ENCODE measurements at regions not wholly inside any gene's neighbourhood (a gene's known extent, or its start where the extent isn't known, plus 50 kb on each side); places are given as distances from the start of the nearest gene placed in this dataset.
"Not testable (repeated sequence)": the region's sequence is repeated elsewhere in the genome, so short reads cannot be mapped to it uniquely, and the experiment has no call there.

DNA sequence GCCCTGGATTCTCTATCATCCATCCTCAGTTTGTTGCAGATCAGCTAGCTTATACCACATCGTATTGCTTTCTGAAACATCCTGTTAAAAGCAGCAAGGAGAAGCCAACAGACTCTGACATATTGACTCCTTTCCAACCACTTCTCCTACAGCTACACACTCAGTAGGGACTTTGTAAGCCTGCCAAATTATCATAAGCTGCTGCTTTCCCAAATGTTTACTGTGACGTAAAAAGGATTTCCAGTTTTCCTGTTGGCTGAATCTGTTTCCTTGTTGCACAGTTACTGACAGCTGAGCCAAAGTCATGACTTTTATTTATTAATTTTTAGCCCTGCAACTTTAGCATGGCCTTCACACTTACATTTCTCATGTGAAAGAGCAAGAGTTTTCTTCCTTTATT lies 294.3 kb downstream of the KCNJ3 start:
- no peak for DNase-seq
- no peaks in the 10 kb centered on the region for H3K4me1 Mint-ChIP-seq (ENCODE audit: low read depth)
- no peak overlapping the region for H3K27ac Mint-ChIP-seq
- no peaks in the 10 kb centered on the region for H3K36me3 Mint-ChIP-seq (ENCODE audit: low read depth)
- peaks cover 4% of the 10 kb centered on the region for H3K9me3 Mint-ChIP-seq
- no peaks in the 10 kb centered on the region for H3K27me3 Mint-ChIP-seq
- H3K4me3 Mint-ChIP-seq: no peak overlapping the region

GRCh38 chr2:154978710-154979109 lies 280.2 kb downstream of the KCNJ3 start:
- no peak overlapping the region for H3K4me3 Mint-ChIP-seq
- no peak overlapping the region for H3K27ac Mint-ChIP-seq
- no peaks in the 10 kb centered on the region for H3K27me3 Mint-ChIP-seq
- no peaks in the 10 kb centered on the region for H3K36me3 Mint-ChIP-seq (ENCODE audit: low read depth)
- no peaks in the 10 kb centered on the region for H3K4me1 Mint-ChIP-seq (ENCODE audit: low read depth)
- DNase-seq: no peak
- H3K9me3 Mint-ChIP-seq: peaks cover 2% of the 10 kb centered on the region

GRCh38 chr2:154978244-154978643 lies 279.7 kb downstream of the KCNJ3 start:
- no peaks in the 10 kb centered on the region for H3K27me3 Mint-ChIP-seq
- no peak overlapping the region for H3K4me3 Mint-ChIP-seq
- peaks cover 2% of the 10 kb centered on the region for H3K9me3 Mint-ChIP-seq
- no peaks in the 10 kb centered on the region for H3K4me1 Mint-ChIP-seq (ENCODE audit: low read depth)
- no peak for DNase-seq
- no peak overlapping the region for H3K27ac Mint-ChIP-seq
- no peaks in the 10 kb centered on the region for H3K36me3 Mint-ChIP-seq (ENCODE audit: low read depth)

DNA sequence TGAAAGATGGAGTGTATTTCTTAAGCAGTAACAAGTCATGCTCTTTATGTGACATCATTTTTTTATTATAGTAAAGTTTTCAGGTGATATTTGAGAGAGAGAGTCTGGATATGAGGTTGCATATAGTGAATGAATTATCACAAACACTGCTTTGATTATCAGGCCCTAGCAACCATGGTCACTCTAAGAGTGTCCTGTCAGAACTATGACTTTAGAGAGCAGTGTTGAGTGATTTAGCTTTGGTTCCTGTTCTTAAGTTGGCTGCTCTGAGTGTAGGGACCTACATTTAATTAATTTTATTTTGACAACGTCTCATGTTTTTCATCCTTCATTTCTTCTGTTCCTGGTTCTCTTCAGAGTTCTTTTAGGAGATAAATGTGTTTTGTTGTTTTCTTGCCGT lies 275.5 kb downstream of the KCNJ3 start:
- H3K36me3 Mint-ChIP-seq (ENCODE audit: low read depth): no peaks in the 10 kb centered on the region
- no peaks in the 10 kb centered on the region for H3K9me3 Mint-ChIP-seq
- H3K27ac Mint-ChIP-seq: no peak overlapping the region
- no peaks in the 10 kb centered on the region for H3K27me3 Mint-ChIP-seq
- H3K4me3 Mint-ChIP-seq: no peak overlapping the region
- H3K4me1 Mint-ChIP-seq (ENCODE audit: low read depth): no peaks in the 10 kb centered on the region
- no peak for DNase-seq

GRCh38 chr2:154963511-154963910 lies 265.0 kb downstream of the KCNJ3 start:
- Mint-ChIP-seq H3K9me3 (peaks cover 3% of the 10 kb centered on the region), H3K27ac (no peak overlapping the region), H3K36me3 (ENCODE audit: low read depth) (no peaks in the 10 kb centered on the region), H3K27me3 (no peaks in the 10 kb centered on the region), H3K4me1 (ENCODE audit: low read depth) (no peaks in the 10 kb centered on the region), H3K4me3 (no peak overlapping the region)
- DNase-seq: no peak

DNA sequence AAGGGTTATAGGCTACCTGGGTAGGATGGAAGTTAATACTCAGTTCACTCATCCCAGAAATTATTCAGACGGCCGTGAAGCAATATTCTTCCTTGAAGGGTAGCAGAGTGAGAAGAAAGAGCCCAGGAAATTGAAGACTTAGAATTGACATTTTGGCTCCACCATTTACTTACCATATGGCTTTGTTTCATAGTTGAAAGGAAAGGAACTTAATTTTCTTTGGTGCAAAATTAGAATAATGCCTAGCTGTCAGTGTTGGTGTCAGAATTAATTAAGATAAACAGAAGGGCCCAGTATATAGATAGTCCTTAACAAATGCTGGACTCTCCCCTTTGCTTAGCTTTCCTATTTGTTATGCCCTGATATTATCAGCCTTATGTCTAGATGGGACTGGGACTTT lies 263.2 kb downstream of the KCNJ3 start:
- H3K27me3 Mint-ChIP-seq: no peaks in the 10 kb centered on the region
- H3K36me3 Mint-ChIP-seq (ENCODE audit: low read depth): no peaks in the 10 kb centered on the region
- H3K27ac Mint-ChIP-seq: no peak overlapping the region
- no peak for DNase-seq
- H3K9me3 Mint-ChIP-seq: peaks cover 8% of the 10 kb centered on the region
- H3K4me1 Mint-ChIP-seq (ENCODE audit: low read depth): no peaks in the 10 kb centered on the region
- H3K4me3 Mint-ChIP-seq: no peak overlapping the region

- Mint-ChIP-seq H3K36me3 (ENCODE audit: low read depth) (no peaks in the 10 kb centered on the region), H3K9me3 (peaks cover 8% of the 10 kb centered on the region), H3K27me3 (no peaks in the 10 kb centered on the region), H3K4me3 (no peak overlapping the region), H3K4me1 (ENCODE audit: low read depth) (no peaks in the 10 kb centered on the region), H3K27ac (no peak overlapping the region)
- no peak for DNase-seq
Measured at GRCh38 chr2:154960802-154961583, 262.5 kb downstream of the KCNJ3 start.

- no peaks in the 10 kb centered on the region for H3K27me3 Mint-ChIP-seq
- H3K4me1 Mint-ChIP-seq (ENCODE audit: low read depth): no peaks in the 10 kb centered on the region
- no peaks in the 10 kb centered on the region for H3K9me3 Mint-ChIP-seq
- no peaks in the 10 kb centered on the region for H3K36me3 Mint-ChIP-seq (ENCODE audit: low read depth)
- H3K27ac Mint-ChIP-seq: no peak overlapping the region
- no peak overlapping the region for H3K4me3 Mint-ChIP-seq
- no peak for DNase-seq
Measured at GRCh38 chr2:154952346-154952980, 254.0 kb downstream of the KCNJ3 start.

DNA sequence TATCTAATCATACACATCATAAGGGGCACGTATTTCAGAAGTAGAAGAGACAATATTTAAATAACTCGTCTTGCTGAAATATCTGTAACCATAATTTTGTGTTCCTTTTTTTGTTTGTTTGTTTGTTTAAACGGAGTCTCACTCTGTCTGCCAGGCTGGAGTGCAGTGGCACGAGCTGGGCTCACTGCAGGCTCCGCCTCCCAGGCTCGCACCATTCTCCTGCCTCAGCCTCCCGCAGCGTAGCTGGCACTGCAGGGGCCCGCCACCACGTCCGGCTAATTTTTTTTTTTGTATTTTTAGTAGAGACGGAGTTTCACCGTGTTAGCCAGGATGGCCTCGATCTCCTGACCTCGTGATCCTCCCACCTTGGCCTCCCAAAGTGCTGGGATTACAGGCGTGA lies 248.9 kb downstream of the KCNJ3 start:
- H3K4me3 Mint-ChIP-seq; H3K4me1 Mint-ChIP-seq (ENCODE audit: low read depth); H3K27me3 Mint-ChIP-seq; DNase-seq; H3K27ac Mint-ChIP-seq; H3K9me3 Mint-ChIP-seq; H3K36me3 Mint-ChIP-seq (ENCODE audit: low read depth): not testable (repeated sequence)

GRCh38 chr2:154945984-154946383 lies 247.5 kb downstream of the KCNJ3 start:
- Mint-ChIP-seq H3K9me3 (no peaks in the 10 kb centered on the region), H3K4me3 (no peak overlapping the region), H3K4me1 (ENCODE audit: low read depth) (no peaks in the 10 kb centered on the region), H3K27me3 (no peaks in the 10 kb centered on the region), H3K36me3 (ENCODE audit: low read depth) (no peaks in the 10 kb centered on the region), H3K27ac (no peak overlapping the region)
- no peak for DNase-seq

- peaks cover 2% of the 10 kb centered on the region for H3K9me3 Mint-ChIP-seq
- H3K4me1 Mint-ChIP-seq (ENCODE audit: low read depth): no peaks in the 10 kb centered on the region
- H3K27me3 Mint-ChIP-seq: no peaks in the 10 kb centered on the region
- no peak overlapping the region for H3K27ac Mint-ChIP-seq
- H3K4me3 Mint-ChIP-seq: no peak overlapping the region
- H3K36me3 Mint-ChIP-seq (ENCODE audit: low read depth): no peaks in the 10 kb centered on the region
- no peak for DNase-seq
Measured at GRCh38 chr2:154941379-154941778, 242.9 kb downstream of the KCNJ3 start.

DNA sequence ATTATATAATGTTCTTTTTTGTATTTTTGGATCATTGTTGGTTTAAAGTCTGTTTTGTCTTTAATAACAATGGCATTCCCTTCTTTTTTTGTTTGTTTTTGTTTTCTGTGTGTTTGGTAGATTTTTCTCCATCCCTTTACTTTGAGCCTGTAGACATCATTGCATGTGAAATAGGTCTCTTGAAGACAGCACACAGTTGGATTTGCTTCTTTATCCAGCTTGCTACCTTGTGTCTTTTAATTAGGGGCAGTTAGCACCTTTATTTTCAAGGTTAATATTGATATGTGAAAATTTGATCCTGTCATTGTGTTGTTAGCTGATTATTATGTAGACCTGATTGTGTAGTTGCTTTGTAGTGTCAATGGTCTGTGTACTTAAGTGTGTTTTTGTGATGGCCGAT lies 235.7 kb downstream of the KCNJ3 start:
- no peak overlapping the region for H3K4me3 Mint-ChIP-seq
- peaks cover 11% of the 10 kb centered on the region for H3K9me3 Mint-ChIP-seq
- no peaks in the 10 kb centered on the region for H3K4me1 Mint-ChIP-seq (ENCODE audit: low read depth)
- H3K36me3 Mint-ChIP-seq (ENCODE audit: low read depth): no peaks in the 10 kb centered on the region
- H3K27ac Mint-ChIP-seq: no peak overlapping the region
- no peaks in the 10 kb centered on the region for H3K27me3 Mint-ChIP-seq
- no peak for DNase-seq

DNA sequence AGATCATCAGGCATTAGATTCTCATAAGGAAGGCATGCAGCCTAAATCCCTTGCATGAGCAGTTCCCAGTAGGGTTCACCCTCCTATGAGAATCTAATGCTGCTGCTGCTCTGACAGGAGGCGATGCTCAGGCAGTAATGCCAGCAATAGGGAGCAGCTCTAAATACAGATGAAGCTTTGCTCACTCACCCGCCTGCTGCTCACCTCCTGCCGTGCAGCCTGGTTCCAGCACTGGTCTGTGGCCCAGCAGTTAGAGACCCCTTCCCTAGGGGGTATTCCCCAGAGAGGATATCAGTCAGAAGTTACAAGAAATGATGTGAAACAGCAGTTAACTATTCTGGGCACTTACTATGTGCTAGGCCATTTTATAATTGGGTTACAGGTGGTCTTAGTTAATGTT lies 226.0 kb downstream of the KCNJ3 start:
- Mint-ChIP-seq H3K4me3 (no peak overlapping the region), H3K27me3 (no peaks in the 10 kb centered on the region), H3K9me3 (no peaks in the 10 kb centered on the region), H3K4me1 (ENCODE audit: low read depth) (no peaks in the 10 kb centered on the region), H3K36me3 (ENCODE audit: low read depth) (no peaks in the 10 kb centered on the region), H3K27ac (no peak overlapping the region)
- no peak for DNase-seq

GRCh38 chr2:154914561-154914960 lies 216.1 kb downstream of the KCNJ3 start:
- no peak overlapping the region for H3K4me3 Mint-ChIP-seq

GRCh38 chr2:154912215-154912614 lies 213.7 kb downstream of the KCNJ3 start:
- Mint-ChIP-seq H3K4me3 (no peak overlapping the region), H3K9me3 (peaks cover 5% of the 10 kb centered on the region), H3K27ac (no peak overlapping the region), H3K4me1 (ENCODE audit: low read depth) (no peaks in the 10 kb centered on the region), H3K27me3 (no peaks in the 10 kb centered on the region), H3K36me3 (ENCODE audit: low read depth) (no peaks in the 10 kb centered on the region)
- no peak for DNase-seq

More at GRCh38 chr2:154914561-154914960, 216.1 kb downstream of the KCNJ3 start:
- DNase-seq: no peak
- Mint-ChIP-seq H3K4me1 (ENCODE audit: low read depth) (no peaks in the 10 kb centered on the region), H3K27ac (no peak overlapping the region), H3K36me3 (ENCODE audit: low read depth) (no peaks in the 10 kb centered on the region), H3K27me3 (no peaks in the 10 kb centered on the region), H3K9me3 (peaks cover 5% of the 10 kb centered on the region)

Measured in activated T-cell treated with anti-CD3 and anti-CD28 coated beads, Interleukin-2, amount 50 U/mL, for 24 hours (primary cell).